Smooth muscle cell (in vitro differentiated cells): ENCODE measurements at regions not wholly inside any gene's neighbourhood (a gene's known extent, or its start where the extent isn't known, plus 50 kb on each side); places are given as distances from the start of the nearest gene placed in this dataset.

Experiments
- DNase-seq: peaks from one replicate; lab custom pipeline; 2025; ENCODE audit not compliant: unreplicated experiment; lab: John Stamatoyannopoulos, UW
- H2AFZ ChIP-seq: fragments of 200-600 bp; sonication (generic); 2 replicates; pipeline ENCODE4 v1.6.0; 2016; ENCODE audit warnings: antibody characterized with exemption, low read depth, mild to moderate bottlenecking
- H3F3A ChIP-seq: fragments of 200-600 bp; sonication (generic); 2 replicates; pipeline ENCODE4 v1.6.0; 2017; ENCODE audit warnings: antibody characterized with exemption, low read depth
- H3K27ac ChIP-seq: fragments of 200-600 bp; sonication (generic); 2 replicates; pipeline ENCODE4 v1.5.1; 2016; ENCODE audit warnings: low read depth, mild to moderate bottlenecking
- H3K27me3 ChIP-seq: fragments of 200-600 bp; sonication (generic); 2 replicates; pipeline ENCODE4 v1.6.1; 2016; ENCODE audit warnings: low read depth, mild to moderate bottlenecking
- H3K36me3 ChIP-seq: fragments of 200-600 bp; sonication (generic); 2 replicates; pipeline ENCODE4 v1.5.1; 2016; ENCODE audit warnings: low read depth
- H3K4me1 ChIP-seq: fragments of 200-600 bp; sonication (generic); 2 replicates; pipeline ENCODE4 v1.5.1; 2016; ENCODE audit warnings: low read depth
- H3K4me2 ChIP-seq: fragments of 200-600 bp; sonication (generic); 2 replicates; pipeline ENCODE4 v1.6.0; 2016; ENCODE audit warnings: mild to moderate bottlenecking
- H3K4me3 ChIP-seq: fragments of 200-600 bp; sonication (generic); 2 replicates; pipeline ENCODE4 v1.5.1; 2016; ENCODE audit warnings: mild to moderate bottlenecking
- H3K79me2 ChIP-seq: fragments of 200-600 bp; sonication (generic); 2 replicates; pipeline ENCODE4 v1.6.0; 2016; ENCODE audit warnings: low read depth, mild to moderate bottlenecking
- H3K9ac ChIP-seq: fragments of 200-600 bp; sonication (generic); 2 replicates; pipeline ENCODE4 v1.6.0; 2016; ENCODE audit warnings: low read depth
- H3K9me3 ChIP-seq: fragments of 200-600 bp; sonication (generic); replicated peaks from 2 replicates; pipeline ENCODE4 v1.5.1; 2016; ENCODE audit warnings: low read depth
- H4K20me1 ChIP-seq: fragments of 200-600 bp; sonication (generic); 2 replicates; pipeline ENCODE4 v1.6.0; 2016; ENCODE audit warnings: low read depth
- WGBS: methylation state at CpG from one replicate; pipeline ENCODE4 v1.1.7; 2016; ENCODE audit warnings: low lambda C conversion rate; 5-methylcytosine and 5-hydroxymethylcytosine counted together
- TF ChIP-seq, protein P1 (sequence below): fragments of 200-600 bp; sonication (generic); IDR thresholded peaks from 2 replicates; pipeline ENCODE4 v1.5.1; 2017; ENCODE audit warnings: borderline replicate concordance, mild to moderate bottlenecking, antibody characterized with exemption; ENCODE audit not compliant: insufficient read depth, poor library complexity, severe bottlenecking

DNA sequence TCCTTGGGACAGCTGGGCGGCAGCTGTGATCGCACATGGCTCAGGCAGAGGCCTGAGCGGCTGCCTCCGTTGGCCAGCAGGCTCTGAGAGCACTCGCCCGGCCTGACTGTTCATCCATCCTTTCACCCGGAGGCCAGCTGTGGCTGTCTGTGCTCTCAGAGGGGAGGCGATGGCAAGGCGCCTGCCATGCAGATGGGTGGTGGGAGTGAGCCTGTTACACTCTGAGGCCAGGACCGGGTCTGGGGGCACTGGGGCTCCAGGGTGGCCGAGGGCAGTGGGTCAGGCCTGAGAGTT, 292.3 kb downstream of the TMEM121 start:
- H4K20me1 ChIP-seq: no peaks in the 10 kb centered on the region
- H3K27ac ChIP-seq: no peak overlapping the region
- no peaks in the 10 kb centered on the region for H3K36me3 ChIP-seq
- H3F3A ChIP-seq: no peaks in the 10 kb centered on the region
- WGBS: 88% methylated on average over 11 of the region's 11 CpGs
- H3K9me3 ChIP-seq: no peaks in the 10 kb centered on the region
- no peaks in the 10 kb centered on the region for H3K27me3 ChIP-seq
- no peak overlapping the region for H3K4me2 ChIP-seq
- no peak for DNase-seq
- TF ChIP-seq, protein P1, sequence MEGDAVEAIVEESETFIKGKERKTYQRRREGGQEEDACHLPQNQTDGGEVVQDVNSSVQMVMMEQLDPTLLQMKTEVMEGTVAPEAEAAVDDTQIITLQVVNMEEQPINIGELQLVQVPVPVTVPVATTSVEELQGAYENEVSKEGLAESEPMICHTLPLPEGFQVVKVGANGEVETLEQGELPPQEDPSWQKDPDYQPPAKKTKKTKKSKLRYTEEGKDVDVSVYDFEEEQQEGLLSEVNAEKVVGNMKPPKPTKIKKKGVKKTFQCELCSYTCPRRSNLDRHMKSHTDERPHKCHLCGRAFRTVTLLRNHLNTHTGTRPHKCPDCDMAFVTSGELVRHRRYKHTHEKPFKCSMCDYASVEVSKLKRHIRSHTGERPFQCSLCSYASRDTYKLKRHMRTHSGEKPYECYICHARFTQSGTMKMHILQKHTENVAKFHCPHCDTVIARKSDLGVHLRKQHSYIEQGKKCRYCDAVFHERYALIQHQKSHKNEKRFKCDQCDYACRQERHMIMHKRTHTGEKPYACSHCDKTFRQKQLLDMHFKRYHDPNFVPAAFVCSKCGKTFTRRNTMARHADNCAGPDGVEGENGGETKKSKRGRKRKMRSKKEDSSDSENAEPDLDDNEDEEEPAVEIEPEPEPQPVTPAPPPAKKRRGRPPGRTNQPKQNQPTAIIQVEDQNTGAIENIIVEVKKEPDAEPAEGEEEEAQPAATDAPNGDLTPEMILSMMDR: no peak
- no peaks in the 10 kb centered on the region for H3K79me2 ChIP-seq
- H2AFZ ChIP-seq: no peak overlapping the region
- no peak overlapping the region for H3K4me3 ChIP-seq
- H3K9ac ChIP-seq: no peak overlapping the region
- no peaks in the 10 kb centered on the region for H3K4me1 ChIP-seq

DNA sequence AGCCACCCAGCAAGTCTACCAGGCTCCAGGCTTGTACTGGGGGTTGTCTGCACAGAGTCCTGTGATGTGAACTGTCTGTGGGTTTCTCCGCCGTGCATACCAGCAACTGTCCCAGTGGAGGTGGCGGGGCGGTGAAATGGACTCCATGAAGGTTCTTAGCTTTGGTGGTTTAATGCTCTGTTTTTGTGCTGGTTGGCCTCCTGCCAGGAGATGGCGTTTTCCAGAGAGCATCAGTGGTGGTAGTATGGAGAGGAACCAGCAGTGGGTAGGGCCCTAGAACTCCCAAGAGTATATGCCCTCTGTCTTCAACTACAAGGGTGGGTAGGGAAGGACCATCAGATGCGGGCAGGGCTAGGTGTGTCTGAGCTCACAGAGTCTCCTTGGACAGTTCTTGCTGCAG, 303.8 kb downstream of the TMEM121 start:
- peaks cover 23% of the 10 kb centered on the region for H3K9me3 ChIP-seq
- WGBS: 68% methylated on average over 6 of the region's 6 CpGs
- no peaks in the 10 kb centered on the region for H3K4me1 ChIP-seq
- TF ChIP-seq, protein P1: no peak
- no peak for DNase-seq
- H3F3A ChIP-seq: no peaks in the 10 kb centered on the region
- H3K79me2 ChIP-seq: no peaks in the 10 kb centered on the region
- H3K27ac ChIP-seq: no peak overlapping the region
- no peak overlapping the region for H2AFZ ChIP-seq
- no peak overlapping the region for H3K9ac ChIP-seq
- no peaks in the 10 kb centered on the region for H4K20me1 ChIP-seq
- no peaks in the 10 kb centered on the region for H3K36me3 ChIP-seq
- H3K4me2 ChIP-seq: no peak overlapping the region
- no peaks in the 10 kb centered on the region for H3K27me3 ChIP-seq
- no peak overlapping the region for H3K4me3 ChIP-seq

DNA sequence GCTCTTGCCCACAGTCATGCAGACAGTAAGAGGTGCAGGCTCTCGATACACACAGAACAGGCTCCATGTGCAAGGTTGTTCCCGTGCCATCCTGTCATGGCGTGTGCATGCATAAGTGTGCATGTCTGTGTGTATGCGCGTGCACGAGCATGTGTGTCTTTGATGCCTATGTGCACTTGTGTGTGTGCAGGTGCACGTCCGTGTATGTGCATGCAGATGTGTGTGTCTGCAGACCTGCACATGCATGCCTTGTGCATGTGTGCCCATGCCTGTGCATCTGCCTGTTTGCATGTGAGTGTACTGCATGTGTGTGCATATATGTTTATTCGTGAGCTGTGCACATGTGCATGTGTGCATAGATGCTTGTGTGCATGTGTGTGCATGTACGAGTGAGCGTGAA, 309.8 kb downstream of the TMEM121 start:
- Histone ChIP-seq H3K4me3 (no peak overlapping the region), H3K27me3 (no peaks in the 10 kb centered on the region), H3K9me3 (peaks cover 22% of the 10 kb centered on the region), H2AFZ (no peak overlapping the region), H3K4me2 (no peak overlapping the region), H3K4me1 (no peaks in the 10 kb centered on the region), H4K20me1 (no peaks in the 10 kb centered on the region), H3K27ac (no peak overlapping the region), H3K36me3 (no peaks in the 10 kb centered on the region), H3F3A (no peaks in the 10 kb centered on the region), H3K79me2 (no peaks in the 10 kb centered on the region), H3K9ac (no peak overlapping the region)
- DNase-seq: no peak
- TF ChIP-seq, protein P1: no peak
- 88% methylated on average over 11 of the region's 11 CpGs for WGBS

DNA sequence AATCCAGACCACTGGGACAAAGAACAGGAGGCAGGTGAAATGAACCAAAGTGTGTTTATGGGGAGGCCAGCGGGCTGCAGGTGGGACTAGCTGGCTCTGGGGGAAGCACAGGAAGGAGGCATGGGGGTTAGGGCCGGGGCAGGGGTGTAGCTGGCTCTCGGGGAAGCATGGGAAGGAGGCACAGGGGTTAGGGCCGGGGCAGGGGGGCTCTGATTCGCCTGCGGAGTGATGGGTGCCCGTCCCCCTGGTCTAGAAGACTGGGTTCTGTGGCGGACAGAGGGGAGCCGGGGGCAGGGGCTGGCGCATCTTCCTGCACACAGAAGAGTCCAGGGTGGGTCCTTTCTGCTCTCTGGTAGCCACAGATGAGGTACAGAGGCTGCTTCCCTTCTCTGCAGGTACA, 310.3 kb downstream of the TMEM121 start:
- H3K4me3 ChIP-seq: no peak overlapping the region
- 45% methylated on average over 8 of the region's 10 CpGs for WGBS
- no peak overlapping the region for H3K4me2 ChIP-seq
- H3K27ac ChIP-seq: no peak overlapping the region
- H3K27me3 ChIP-seq: no peaks in the 10 kb centered on the region
- TF ChIP-seq, protein P1: no peak
- no peaks in the 10 kb centered on the region for H4K20me1 ChIP-seq
- H3K9me3 ChIP-seq: peaks cover 22% of the 10 kb centered on the region
- H3F3A ChIP-seq: no peaks in the 10 kb centered on the region
- H3K9ac ChIP-seq: no peak overlapping the region
- no peak for DNase-seq
- no peaks in the 10 kb centered on the region for H3K4me1 ChIP-seq
- no peak overlapping the region for H2AFZ ChIP-seq
- H3K79me2 ChIP-seq: no peaks in the 10 kb centered on the region
- no peaks in the 10 kb centered on the region for H3K36me3 ChIP-seq
